SK-N-SH treated with all-trans-retinoic acid at 6 μM for 48 hours (cell line): ENCODE measurements at regions not wholly inside any gene's neighbourhood (a gene's known extent, or its start where the extent isn't known, plus 50 kb on each side); places are given as distances from the start of the nearest gene placed in this dataset.

Experiments used
- CSDC2 ChIP-seq: fragments of 250-450 bp; sonication (Bioruptor Pico); IDR thresholded peaks from 2 replicates; pipeline ENCODE4 v1.5.0; 2020; ENCODE audit warnings: mild to moderate bottlenecking, moderate library complexity
- ISL1 ChIP-seq: fragments of 250-450 bp; sonication (Bioruptor Pico); IDR thresholded peaks from 2 replicates; pipeline ENCODE4 v2.1.2; 2022; ENCODE audit warnings: mild to moderate bottlenecking, moderate library complexity
- OSR1 ChIP-seq: fragments of 250-450 bp; sonication (Bioruptor Pico); IDR thresholded peaks from 2 replicates; pipeline ENCODE4 v1.8.0; 2022; ENCODE audit warnings: moderate library complexity, mild to moderate bottlenecking, inconsistent platforms
- RARB ChIP-seq: fragments of 250-450 bp; sonication (Bioruptor Pico); IDR thresholded peaks from 2 replicates; pipeline ENCODE4 v1.8.0; 2021; ENCODE audit warnings: mild to moderate bottlenecking, moderate library complexity
- TCF4 ChIP-seq: fragments of 250-450 bp; sonication (Bioruptor Pico); IDR thresholded peaks from 2 replicates; pipeline ENCODE4 v1.8.0; 2021; ENCODE audit warnings: mild to moderate bottlenecking, moderate library complexity, borderline replicate concordance
- ZC3H10 ChIP-seq: fragments of 250-450 bp; sonication (Bioruptor Pico); IDR thresholded peaks from 2 replicates; pipeline ENCODE4 v1.5.1; 2021; ENCODE audit warnings: mild to moderate bottlenecking, moderate library complexity
- ZFP3 ChIP-seq: fragments of 250-450 bp; sonication (Bioruptor Pico); IDR thresholded peaks from 2 replicates; pipeline ENCODE4 v1.5.0; 2020; ENCODE audit warnings: mild to moderate bottlenecking, moderate library complexity
- ZFP30 ChIP-seq: fragments of 450-650 bp; formaldehyde crosslinking; IDR thresholded peaks from 2 replicates; pipeline ENCODE4 v1.5.0; 2022; ENCODE audit warnings: mild to moderate bottlenecking, moderate library complexity
- ZNF565 ChIP-seq: fragments of 450-650 bp; formaldehyde crosslinking; conservative IDR thresholded peaks from 2 replicates; pipeline ENCODE4 v1.5.0; 2020; ENCODE audit warnings: low read depth, mild to moderate bottlenecking, moderate library complexity
- ZNF8 ChIP-seq: fragments of 450-650 bp; formaldehyde crosslinking; IDR thresholded peaks from 2 replicates; pipeline ENCODE4 v1.5.0; 2020; ENCODE audit warnings: mild to moderate bottlenecking, moderate library complexity
- TF ChIP-seq, protein P1 (sequence below): fragments of 250-450 bp; sonication (Bioruptor Pico); IDR thresholded peaks from 2 replicates; pipeline ENCODE4 v1.8.0; 2020; ENCODE audit warnings: mild to moderate bottlenecking, moderate library complexity, borderline replicate concordance
- TF ChIP-seq, protein P2 (sequence below): fragments of 250-450 bp; sonication (Bioruptor Pico); IDR thresholded peaks from 2 replicates; pipeline ENCODE4 v1.5.0; 2020; ENCODE audit warnings: mild to moderate bottlenecking, moderate library complexity
- TF ChIP-seq, protein P3 (sequence below): fragments of 250-450 bp; sonication (Bioruptor Pico); IDR thresholded peaks from 2 replicates; pipeline ENCODE4 v1.5.1; 2020; ENCODE audit warnings: low read depth, mild to moderate bottlenecking, moderate library complexity
- TF ChIP-seq, protein P4 (sequence below): fragments of 250-450 bp; sonication (Bioruptor Pico); IDR thresholded peaks from 2 replicates; pipeline ENCODE4 v1.5.1; 2021; ENCODE audit warnings: mild to moderate bottlenecking, moderate library complexity

DNA sequence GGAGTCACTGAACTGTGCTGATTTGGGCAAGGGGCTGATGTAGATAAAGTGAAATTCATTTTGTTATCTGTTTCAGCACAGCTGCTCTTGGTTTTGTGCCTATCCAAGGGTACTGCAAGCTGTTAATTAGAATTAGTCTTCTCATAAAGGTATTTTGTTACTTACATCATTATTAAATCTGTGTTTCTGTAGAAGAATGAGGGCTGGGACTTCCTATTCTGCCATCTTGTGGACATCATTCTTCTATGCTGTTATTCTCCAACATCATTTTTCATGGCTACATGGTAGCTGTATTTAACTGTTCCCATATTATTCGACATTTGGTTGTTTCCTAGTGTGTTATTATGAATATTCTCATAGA, 76.2 kb upstream of the CCDC71L start:
- TF ChIP-seq, protein P1, sequence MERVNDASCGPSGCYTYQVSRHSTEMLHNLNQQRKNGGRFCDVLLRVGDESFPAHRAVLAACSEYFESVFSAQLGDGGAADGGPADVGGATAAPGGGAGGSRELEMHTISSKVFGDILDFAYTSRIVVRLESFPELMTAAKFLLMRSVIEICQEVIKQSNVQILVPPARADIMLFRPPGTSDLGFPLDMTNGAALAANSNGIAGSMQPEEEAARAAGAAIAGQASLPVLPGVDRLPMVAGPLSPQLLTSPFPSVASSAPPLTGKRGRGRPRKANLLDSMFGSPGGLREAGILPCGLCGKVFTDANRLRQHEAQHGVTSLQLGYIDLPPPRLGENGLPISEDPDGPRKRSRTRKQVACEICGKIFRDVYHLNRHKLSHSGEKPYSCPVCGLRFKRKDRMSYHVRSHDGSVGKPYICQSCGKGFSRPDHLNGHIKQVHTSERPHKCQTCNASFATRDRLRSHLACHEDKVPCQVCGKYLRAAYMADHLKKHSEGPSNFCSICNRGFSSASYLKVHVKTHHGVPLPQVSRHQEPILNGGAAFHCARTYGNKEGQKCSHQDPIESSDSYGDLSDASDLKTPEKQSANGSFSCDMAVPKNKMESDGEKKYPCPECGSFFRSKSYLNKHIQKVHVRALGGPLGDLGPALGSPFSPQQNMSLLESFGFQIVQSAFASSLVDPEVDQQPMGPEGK (CRISPR knock-in tag), result no peak
- TF ChIP-seq TCF4 (CRISPR knock-in tag), result no peak
- TF ChIP-seq RARB (CRISPR knock-in tag), result no peak
- TF ChIP-seq ZFP30, result no peak
- TF ChIP-seq ZNF565 (CRISPR knock-in tag), result no peak
- TF ChIP-seq ISL1 (CRISPR knock-in tag), result no peak
- TF ChIP-seq ZFP3 (CRISPR knock-in tag), result no peak
- TF ChIP-seq ZC3H10, result no peak
- TF ChIP-seq, protein P2, sequence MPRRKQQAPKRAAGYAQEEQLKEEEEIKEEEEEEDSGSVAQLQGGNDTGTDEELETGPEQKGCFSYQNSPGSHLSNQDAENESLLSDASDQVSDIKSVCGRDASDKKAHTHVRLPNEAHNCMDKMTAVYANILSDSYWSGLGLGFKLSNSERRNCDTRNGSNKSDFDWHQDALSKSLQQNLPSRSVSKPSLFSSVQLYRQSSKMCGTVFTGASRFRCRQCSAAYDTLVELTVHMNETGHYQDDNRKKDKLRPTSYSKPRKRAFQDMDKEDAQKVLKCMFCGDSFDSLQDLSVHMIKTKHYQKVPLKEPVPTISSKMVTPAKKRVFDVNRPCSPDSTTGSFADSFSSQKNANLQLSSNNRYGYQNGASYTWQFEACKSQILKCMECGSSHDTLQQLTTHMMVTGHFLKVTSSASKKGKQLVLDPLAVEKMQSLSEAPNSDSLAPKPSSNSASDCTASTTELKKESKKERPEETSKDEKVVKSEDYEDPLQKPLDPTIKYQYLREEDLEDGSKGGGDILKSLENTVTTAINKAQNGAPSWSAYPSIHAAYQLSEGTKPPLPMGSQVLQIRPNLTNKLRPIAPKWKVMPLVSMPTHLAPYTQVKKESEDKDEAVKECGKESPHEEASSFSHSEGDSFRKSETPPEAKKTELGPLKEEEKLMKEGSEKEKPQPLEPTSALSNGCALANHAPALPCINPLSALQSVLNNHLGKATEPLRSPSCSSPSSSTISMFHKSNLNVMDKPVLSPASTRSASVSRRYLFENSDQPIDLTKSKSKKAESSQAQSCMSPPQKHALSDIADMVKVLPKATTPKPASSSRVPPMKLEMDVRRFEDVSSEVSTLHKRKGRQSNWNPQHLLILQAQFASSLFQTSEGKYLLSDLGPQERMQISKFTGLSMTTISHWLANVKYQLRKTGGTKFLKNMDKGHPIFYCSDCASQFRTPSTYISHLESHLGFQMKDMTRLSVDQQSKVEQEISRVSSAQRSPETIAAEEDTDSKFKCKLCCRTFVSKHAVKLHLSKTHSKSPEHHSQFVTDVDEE (CRISPR knock-in tag), result no peak
- no peak for TF ChIP-seq ZNF8 (CRISPR knock-in tag)
- TF ChIP-seq CSDC2 (CRISPR knock-in tag), result no peak
- TF ChIP-seq, protein P3, sequence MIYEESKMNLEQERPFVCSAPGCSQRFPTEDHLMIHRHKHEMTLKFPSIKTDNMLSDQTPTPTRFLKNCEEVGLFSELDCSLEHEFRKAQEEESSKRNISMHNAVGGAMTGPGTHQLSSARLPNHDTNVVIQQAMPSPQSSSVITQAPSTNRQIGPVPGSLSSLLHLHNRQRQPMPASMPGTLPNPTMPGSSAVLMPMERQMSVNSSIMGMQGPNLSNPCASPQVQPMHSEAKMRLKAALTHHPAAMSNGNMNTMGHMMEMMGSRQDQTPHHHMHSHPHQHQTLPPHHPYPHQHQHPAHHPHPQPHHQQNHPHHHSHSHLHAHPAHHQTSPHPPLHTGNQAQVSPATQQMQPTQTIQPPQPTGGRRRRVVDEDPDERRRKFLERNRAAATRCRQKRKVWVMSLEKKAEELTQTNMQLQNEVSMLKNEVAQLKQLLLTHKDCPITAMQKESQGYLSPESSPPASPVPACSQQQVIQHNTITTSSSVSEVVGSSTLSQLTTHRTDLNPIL (CRISPR knock-in tag), result no peak
- TF ChIP-seq, protein P4, sequence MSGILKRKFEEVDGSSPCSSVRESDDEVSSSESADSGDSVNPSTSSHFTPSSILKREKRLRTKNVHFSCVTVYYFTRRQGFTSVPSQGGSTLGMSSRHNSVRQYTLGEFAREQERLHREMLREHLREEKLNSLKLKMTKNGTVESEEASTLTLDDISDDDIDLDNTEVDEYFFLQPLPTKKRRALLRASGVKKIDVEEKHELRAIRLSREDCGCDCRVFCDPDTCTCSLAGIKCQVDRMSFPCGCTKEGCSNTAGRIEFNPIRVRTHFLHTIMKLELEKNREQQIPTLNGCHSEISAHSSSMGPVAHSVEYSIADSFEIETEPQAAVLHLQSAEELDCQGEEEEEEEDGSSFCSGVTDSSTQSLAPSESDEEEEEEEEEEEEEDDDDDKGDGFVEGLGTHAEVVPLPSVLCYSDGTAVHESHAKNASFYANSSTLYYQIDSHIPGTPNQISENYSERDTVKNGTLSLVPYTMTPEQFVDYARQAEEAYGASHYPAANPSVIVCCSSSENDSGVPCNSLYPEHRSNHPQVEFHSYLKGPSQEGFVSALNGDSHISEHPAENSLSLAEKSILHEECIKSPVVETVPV (CRISPR knock-in tag), result no peak
- no peak for TF ChIP-seq OSR1 (CRISPR knock-in tag)
